GM18873 (cell line): ENCODE measurements at regions not wholly inside any gene's neighbourhood (a gene's known extent, or its start where the extent isn't known, plus 50 kb on each side); places are given as distances from the start of the nearest gene placed in this dataset.

Experiments
- ATAC-seq: cut with Tn5 transposase; IDR thresholded peaks from one replicate; pipeline ENCODE4 v1.9.1; 2021; ENCODE audit warnings: mild to moderate bottlenecking, moderate library complexity, moderate number of reproducible peaks; ENCODE audit not compliant: unreplicated experiment, low FRiP score

DNA sequence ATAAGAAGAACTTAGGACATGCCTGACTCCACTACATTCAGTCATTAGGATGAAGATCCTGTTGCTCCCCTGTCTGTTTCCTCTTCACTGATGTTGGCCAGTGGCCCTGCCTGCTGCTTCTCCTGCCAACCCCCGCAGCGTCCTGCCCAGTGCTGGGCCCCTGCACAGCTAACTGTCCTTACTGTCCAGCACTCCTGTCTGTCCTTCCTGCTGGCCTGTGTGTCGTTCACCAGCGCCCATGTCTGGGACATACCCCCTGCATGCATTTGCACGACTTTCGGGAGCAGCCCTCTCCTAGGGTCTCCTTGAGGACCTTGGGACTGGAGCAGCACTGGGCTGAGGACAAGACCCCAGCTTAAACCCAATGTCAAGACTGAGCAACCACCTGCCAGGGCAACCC lies 547.6 kb downstream of the BNC2 start:
- ATAC-seq, result no peak

DNA sequence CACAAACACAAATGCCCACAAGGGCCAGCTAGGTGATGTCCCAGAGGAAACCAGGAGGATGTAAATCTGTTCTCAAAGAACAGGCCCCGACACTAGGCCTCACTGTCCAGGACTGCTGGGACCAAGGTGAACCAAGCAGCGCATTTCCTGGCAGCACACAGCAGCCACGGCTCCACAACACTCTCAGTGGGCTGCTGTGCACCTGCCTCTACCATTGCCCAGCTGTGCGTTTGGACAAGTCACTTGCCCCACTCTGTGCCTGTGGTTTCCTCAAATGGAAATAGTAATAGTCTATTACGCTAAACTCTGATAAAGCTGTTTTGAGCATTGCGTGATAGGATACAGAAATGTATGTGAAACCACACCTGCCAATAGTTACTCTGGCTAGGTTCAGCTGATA lies 544.5 kb downstream of the BNC2 start:
- no peak for ATAC-seq

DNA sequence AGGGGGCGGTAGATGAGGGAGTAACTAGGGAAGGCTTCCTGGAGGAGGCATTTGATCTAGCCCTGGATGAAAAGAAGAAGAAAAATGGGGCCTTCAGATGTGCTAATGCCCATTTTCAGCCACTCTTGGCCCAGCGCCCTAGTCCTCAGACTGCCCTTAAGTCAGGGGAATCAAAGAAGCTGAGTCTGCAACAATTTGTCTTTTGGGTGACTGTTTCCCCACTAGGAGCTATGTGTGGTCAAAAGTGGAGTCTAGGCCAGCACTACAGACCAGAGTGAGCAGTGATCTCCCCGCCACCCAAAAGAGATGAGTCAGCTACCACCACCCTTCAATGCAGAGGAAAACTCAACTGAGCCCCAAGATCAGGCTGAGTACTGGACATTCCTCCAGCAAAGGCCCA lies 542.1 kb downstream of the BNC2 start:
- ATAC-seq, result no peak

DNA sequence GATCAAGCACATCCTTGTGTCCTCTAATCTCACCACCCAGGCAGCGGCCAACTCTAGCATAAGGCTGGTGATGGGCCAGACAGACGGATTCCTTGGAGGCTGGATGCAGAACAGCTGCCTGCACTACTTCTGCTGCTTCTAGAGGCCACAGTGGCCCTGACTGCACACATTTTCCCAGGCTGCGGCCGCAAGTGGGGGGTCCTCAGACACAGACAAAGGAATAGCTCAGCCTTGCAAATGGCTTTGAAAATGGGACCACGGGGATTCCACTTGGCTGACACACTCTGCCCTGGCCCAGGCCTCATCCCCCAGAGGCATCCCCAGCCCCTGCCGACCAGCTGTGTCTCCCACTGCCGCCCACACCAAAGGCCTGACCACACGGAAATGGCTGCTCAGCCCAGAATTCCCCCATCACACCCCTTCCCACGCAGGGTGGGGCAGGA lies 540.8 kb downstream of the BNC2 start:
- ATAC-seq, result no peak

DNA sequence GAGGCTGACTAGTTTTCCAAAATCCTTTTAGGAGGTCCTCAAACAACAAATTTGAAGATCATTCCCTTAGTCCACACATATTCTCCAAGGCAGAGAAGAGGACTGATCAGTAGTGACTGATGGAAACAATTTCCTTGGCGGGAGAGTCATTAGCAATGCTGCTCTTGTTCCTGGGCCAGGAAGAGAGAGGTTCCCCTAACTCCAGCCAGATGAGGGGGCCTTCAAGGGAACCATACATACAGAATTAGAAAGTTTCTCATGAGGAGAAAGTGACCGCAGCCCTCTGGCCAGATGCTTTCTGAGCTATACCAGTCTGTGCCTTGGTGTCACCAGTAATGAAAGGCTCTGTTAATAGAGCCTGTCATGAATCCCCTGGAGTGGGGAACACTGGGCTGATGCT lies 539.4 kb downstream of the BNC2 start:
- no peak for ATAC-seq

DNA sequence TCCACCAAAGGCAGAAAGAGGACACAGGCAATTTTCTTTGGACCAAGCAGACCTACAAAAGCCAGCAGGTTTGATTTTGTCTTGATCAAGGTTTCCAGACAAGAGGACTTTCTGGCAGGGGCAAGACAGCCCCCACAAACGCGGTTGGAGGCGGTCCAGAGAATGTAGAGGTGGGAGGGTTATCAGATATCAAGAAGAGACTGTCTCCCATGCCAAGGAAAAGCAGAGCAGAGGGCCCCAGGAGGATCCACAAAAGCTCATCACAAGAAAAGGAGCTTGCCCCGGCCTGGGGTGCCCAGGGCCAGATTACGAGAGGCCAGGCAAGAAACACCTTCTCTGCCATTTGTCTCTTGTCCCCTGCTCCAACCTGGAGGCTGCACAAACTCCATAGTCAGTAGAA lies 538.9 kb downstream of the BNC2 start:
- no peak for ATAC-seq

DNA sequence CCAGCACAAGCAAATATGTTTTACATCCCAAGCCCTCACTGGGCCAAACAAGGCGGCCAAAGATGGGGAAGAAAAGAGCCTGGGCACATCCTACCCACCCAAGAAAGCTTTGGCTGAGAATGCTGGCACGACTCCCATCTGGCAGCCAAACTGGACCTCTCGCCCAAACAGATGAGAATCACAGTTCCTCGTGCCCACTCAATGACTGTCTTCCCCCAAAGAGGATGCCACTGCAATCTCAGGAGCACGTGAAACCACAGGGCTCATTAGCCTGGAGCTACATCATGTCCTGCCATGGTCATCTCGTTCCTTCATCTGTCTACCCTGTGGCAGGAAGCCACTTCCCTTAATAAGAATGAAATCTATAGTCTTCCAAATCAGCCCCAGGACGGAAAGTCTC lies 536.8 kb downstream of the BNC2 start:
- ATAC-seq, result no peak

DNA sequence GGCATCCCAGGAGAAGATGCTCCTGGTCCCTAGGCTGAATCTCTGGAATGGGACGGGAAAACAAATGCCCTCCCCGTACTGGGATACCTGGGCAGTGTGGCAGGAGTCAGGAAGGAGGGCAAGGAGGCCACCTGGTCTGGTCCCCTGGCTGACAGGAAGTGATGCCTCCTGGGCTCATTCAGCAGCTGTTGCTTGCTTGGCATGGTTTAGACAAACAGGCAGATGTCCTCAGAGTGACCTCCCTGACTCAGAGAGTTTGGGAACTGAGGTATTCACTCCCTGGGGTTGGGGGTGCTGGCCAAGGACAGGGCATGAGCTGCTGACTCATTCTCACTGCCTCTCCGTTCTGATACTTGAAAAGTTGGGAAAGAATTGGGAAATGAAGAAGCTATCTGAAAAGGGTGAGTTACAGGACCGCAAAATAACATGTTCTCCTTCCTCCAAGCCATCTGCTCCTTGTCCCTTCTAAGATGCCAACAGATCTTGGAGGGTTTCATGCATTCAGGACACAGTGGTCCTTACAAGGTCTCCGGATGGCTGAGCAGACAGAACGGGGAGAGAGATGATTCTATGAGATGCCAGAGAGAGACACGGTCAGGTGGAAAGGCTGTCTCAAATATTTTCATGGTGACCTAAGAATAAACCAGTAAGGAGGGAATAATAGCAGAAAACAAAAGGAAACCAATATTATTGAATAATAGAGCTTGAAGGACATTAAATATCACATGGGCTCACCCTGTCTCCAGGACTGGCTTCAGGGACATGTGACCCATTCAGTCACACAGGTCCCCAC lies 534.5 kb downstream of the BNC2 start:
- ATAC-seq, result no peak

DNA sequence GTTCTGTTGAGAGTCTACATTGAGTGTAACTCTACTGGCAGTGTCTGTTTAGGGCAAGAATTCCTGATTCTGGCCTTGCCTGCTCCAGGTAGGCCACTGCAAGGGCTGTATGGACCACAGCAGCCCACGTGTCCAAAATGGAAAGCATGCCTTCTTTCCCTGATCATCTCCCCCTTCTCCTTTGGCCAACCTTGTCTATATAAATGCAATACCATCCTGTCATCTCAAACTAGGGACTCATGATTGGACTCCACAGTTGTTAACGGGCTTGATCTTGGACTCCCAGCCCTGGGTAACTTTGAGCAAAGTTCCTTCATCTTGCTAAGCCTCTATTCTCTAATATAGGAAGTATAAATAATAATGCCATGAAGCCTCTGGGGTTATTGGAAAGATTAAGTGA lies 533.6 kb downstream of the BNC2 start:
- no peak for ATAC-seq

DNA sequence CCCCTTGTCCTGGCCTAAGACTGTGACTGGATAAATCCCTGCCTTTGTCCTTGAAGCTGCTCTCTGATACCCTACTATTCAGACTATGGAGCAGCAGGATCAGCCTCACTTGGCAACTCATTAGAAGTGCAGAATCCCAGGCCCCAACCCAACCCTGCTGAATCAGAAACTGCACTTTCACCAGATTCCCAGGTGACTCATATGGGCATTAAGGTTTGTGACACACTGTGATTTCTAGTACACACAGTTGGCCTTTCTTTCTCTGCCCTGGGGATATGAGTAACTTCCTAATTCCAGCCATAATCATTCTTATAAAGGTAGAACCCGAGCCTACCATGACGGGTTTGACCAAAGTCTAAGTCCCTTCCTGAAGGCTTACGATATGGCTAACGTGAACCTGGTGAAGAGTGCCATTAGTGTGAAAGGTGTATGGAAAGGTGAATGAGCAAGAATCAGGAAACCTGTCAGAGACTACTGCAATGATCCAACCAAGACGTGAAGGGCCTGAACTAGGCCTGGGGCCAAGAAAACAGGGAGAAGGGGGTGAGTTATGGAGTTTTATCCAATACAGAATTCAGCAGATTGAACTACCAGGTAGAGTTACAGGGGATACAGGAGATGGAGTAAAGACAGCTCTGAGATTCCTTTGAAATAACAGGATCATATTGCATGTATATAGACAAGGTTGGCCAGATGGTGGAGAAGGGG lies 533.0 kb downstream of the BNC2 start:
- ATAC-seq, result no peak

DNA sequence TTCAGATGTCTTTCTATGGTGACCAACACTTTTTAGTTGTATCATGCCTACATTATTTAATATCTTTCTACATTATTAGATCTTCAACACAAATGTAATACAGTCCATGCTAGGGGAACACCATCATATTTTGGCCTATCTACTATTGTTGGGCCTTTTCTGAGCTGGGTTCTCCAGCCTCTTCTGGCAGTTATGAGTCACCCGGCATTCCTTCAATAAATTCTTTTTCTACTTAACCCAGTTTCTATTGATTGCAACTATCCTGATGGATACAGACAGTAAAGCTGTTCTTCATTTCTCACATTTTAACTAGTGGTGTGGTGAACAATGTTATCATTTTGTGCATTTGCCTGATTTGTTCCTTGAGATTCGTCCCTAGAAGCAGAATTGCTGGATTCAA lies 529.3 kb downstream of the BNC2 start:
- no peak for ATAC-seq

DNA sequence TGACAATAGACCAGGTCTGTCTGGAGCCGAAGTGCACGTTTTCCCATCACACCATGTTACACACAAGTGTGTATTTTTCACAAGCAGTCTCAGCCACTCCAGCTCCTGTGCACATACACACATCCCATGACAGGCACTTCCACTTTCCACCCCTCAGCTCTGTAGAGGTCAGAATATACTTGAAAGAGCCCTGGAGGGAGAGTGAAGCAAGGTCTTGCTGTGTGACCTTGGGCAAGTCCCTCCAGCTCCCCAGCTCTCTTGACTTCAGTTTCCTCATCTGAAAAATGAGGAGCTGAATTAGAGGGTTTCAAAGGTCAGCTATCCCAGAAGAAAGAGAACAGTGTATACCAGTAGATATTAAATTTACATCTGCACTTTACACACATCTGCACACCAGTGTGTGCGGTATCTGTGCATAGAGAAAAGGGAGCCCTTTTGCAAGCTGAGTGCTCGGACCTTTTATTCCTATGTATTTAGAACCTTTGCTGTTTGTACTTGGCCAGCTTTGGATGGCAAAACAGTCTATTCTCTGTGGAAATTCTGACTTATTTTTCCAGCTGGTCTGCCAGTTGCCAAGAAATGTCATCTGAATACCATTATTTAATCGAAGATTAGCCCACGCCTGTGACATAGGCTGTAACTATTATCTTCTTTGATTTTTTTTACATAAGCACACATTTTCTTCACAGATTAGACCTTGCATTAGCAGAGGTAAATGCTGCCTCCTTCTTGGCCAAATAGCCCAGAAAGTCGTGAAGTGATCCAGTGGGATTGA lies 528.0 kb downstream of the BNC2 start:
- no peak for ATAC-seq

DNA sequence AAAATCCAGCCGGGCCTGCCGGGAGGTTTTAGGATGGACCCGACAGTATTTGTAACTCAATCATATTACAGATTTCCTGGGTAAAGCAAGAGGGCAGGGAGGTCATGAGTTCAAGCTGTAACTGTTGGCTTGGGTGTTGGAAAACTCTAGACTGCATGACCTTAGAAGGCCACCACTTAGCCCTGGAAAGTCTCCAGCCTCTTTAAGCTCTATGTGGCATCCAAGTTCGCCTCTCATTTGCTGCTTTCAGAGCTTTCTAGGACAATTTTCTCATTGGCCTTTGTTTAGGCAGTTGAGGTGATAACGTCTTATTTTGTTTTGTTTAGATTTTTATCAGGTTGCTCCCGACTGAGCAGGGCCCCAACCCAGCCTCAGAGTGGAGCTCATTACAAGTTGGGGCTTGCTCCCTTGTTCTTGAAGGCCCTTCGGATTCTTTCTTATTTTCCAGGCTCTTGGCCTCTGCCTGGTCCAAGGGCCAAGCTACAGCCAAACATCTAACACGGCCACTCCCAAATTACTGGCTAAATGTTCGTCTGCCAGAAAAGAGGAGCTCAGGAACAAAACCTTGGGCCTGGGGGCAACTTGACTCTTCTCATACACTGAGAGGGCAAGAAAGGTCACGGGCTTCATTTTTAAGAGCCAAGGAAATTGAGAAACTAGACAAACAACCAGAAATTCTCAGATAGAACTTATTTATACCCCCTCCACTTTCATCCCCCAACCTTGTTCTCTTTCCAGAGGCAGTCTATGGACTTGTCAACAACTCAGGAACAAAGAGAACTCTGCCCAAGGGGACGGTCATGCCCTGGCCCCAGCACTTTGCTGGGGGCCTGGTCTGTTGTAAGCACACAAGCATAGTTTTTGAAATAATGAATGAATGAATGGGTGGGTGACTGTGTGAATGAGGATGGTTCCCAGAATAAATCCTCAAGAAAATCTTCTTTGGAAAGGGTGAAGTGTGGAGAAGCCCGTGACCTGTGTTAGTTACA lies 526.9 kb downstream of the BNC2 start:
- no peak for ATAC-seq

DNA sequence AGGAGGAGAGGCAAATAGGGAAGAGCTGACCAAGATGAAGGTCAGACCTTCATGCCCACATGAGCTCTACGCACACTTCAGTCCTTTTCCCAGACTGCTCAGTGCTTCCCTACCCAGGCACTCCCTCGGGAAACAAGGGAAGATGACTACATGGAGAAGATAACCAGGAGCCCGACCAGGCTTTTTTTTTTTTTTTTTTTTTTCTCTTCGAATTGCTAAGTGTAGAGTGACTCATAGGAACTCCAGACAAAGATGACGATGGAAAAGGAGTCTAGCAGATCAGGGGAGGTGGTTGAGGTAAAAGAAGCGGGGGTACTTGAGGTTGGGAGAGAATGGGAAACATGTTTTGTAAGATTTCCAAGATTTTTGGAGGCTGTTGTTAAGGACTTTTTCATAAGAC lies 526.1 kb downstream of the BNC2 start:
- no peak for ATAC-seq

DNA sequence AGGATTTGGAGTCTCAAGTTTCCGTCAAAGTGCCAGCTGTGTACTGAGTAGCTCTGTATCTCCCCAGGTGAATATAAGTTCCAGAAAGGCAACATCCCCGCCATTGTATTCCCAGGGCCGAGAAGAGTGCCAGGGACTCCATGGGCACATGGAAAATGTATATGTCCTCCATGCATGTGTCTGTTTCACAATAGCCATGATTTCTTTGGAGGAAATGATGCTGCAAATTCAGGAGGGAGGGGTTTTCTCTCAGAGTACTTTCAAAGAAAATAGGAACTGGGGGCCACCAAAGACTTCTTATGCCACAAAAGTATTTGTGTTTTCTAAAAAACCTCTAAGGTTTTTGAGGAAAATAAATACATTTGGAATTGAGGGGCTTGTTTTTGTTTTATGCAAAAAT lies 524.6 kb downstream of the BNC2 start:
- no peak for ATAC-seq

DNA sequence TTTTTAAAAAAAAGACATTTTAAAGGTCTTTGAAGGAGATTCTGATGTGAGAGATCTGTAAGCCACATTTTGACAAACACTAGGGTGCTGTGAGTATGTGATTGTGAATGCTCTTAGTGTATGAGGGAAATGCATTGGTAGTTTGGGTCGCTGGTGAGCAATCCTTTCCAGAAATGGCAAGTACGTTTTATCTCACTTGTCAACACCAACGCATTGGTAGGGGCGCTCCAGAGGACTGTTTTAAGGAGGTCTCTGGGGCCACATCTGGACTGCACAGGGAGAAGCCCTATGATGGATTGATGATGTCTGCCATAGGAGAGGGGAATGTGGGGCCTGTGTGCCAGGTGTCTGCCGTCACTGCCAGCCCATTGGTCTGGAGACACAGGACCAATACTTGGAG lies 522.6 kb downstream of the BNC2 start:
- ATAC-seq, result no peak

DNA sequence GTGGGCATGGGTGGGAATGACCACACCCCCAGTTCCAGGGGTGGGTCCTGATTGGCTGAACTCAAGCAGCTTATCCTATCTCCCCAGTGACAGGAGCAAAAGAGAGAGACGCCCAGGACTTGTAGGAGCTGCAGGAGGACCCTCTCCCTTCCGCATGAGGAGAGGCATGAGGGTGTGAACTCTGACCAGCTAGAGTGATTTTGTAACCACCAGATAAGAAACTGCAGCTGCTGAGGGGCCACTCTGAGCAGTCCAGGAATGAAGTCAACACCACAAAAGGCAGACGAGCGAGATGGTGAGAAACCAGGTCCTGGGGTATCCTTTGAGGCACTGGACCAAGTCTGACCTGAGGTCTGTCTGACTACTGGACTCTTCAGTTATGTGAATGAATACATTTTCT lies 521.9 kb downstream of the BNC2 start:
- no peak for ATAC-seq

DNA sequence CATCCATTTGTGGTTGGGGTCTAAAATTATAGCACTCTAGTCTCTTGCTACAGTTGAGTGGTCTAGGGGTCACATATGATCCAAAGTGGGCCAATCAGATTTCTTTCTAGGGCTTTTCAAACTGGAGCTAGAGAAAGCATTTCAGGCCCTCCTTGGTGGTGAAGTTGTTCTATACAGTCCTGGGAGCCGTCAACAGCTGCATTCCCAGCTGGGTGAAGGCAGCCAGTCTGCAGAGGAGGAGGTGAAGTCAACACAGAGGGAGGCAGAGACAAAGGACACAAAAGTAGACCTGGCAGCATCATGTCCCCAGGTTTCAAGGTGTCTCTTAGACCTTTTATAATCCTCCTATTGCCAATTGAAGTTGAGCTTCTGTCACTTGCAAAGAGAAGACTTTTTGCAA lies 518.2 kb downstream of the BNC2 start:
- no peak for ATAC-seq

DNA sequence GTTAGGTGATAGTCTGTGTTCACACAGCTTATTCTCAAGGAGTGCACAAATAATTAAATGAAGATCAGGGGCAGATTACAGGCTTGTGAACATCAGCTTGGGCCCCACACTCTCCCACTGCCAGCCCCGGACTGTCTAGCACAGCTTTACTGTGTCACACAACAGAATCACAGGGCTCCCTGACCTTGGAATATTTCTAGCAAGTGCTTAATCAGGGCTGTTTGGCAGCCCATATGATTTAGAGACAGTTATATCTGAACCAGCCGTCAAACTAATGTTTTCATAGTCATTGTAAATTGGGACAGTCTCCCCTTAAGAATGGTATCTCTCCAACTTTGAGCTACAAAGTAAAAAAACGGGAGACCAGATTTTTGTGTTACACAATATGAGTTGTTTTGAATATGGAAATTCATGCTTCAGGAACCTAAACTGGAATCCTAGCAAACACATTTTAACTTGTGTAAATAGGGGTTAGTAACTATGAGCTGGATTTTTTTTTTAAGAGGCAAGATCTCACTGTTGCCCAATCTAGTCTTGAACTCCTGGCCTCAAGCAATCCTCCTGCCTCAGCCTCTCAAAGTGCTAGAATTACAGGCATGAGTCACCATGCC lies 517.6 kb downstream of the BNC2 start:
- no peak for ATAC-seq
